ENCODE measurements at regions not wholly inside any gene's neighbourhood (a gene's known extent, or its start where the extent isn't known, plus 50 kb on each side); places are given as distances from the start of the nearest gene placed in this dataset.

- Histone ChIP-seq H3K36me3 (ENCODE audit: insufficient read depth, low read length) (no peaks in the 10 kb centered on the region), H3K27me3 (ENCODE audit: insufficient read depth, low read length) (no peaks in the 10 kb centered on the region), H4K20me1 (ENCODE audit: insufficient read depth, low read length) (no peaks in the 10 kb centered on the region), H3K9ac (ENCODE audit: low read length) (no peak overlapping the region), H3K4me1 (ENCODE audit: insufficient read depth, low read length, severe bottlenecking) (no peaks in the 10 kb centered on the region), H3K9me2 (ENCODE audit: low read depth, low read length) (no peaks in the 10 kb centered on the region), H3F3A (ENCODE audit: insufficient read depth, low read length) (no peaks in the 10 kb centered on the region), H3K4me3 (ENCODE audit: low read depth, low read length, poor library complexity, severe bottlenecking) (no peak overlapping the region), H2AFZ (ENCODE audit: low read length) (no peak overlapping the region), H3K9me3 (ENCODE audit: low read length) (no peaks in the 10 kb centered on the region), H3K4me2 (ENCODE audit: low read length) (no peak overlapping the region), H3K27ac (ENCODE audit: low read depth, low read length, poor library complexity, severe bottlenecking) (no peak overlapping the region), H3K79me2 (ENCODE audit: insufficient read depth, low read length) (no peaks in the 10 kb centered on the region)
- TF ChIP-seq EZH2 (IDR thresholded peaks at IDR 0.05; ENCODE audit: borderline replicate concordance, low read length), result no peak
- TF ChIP-seq CTCF (IDR thresholded peaks at IDR 0.05; ENCODE audit: low read length), result no peak
Observed at GRCh38 chr3:144777906-144778305, 806.3 kb downstream of the DIPK2A start.

- H3K9me3 ChIP-seq (ENCODE audit: low read length), result no peaks in the 10 kb centered on the region
- no peak overlapping the region for H3K4me2 ChIP-seq (ENCODE audit: low read length)
- no peaks in the 10 kb centered on the region for H3F3A ChIP-seq (ENCODE audit: insufficient read depth, low read length)
- no peak overlapping the region for H3K9ac ChIP-seq (ENCODE audit: low read length)
- H3K4me1 ChIP-seq (ENCODE audit: insufficient read depth, low read length, severe bottlenecking), result no peaks in the 10 kb centered on the region
- no peaks in the 10 kb centered on the region for H3K9me2 ChIP-seq (ENCODE audit: low read depth, low read length)
- H3K27ac ChIP-seq (ENCODE audit: low read depth, low read length, poor library complexity, severe bottlenecking), result no peak overlapping the region
- H4K20me1 ChIP-seq (ENCODE audit: insufficient read depth, low read length), result no peaks in the 10 kb centered on the region
- no peaks in the 10 kb centered on the region for H3K27me3 ChIP-seq (ENCODE audit: insufficient read depth, low read length)
- H3K4me3 ChIP-seq (ENCODE audit: low read depth, low read length, poor library complexity, severe bottlenecking), result no peak overlapping the region
- no peak for TF ChIP-seq EZH2 (IDR thresholded peaks at IDR 0.05; ENCODE audit: borderline replicate concordance, low read length)
- no peak overlapping the region for H2AFZ ChIP-seq (ENCODE audit: low read length)
- no peaks in the 10 kb centered on the region for H3K36me3 ChIP-seq (ENCODE audit: insufficient read depth, low read length)
- no peaks in the 10 kb centered on the region for H3K79me2 ChIP-seq (ENCODE audit: insufficient read depth, low read length)
Observed at GRCh38 chr3:144791034-144791433, 819.4 kb downstream of the DIPK2A start.

- H3K36me3 ChIP-seq (ENCODE audit: insufficient read depth, low read length), result no peaks in the 10 kb centered on the region
- no peak overlapping the region for H3K4me2 ChIP-seq (ENCODE audit: low read length)
- H3K9me3 ChIP-seq (ENCODE audit: low read length), result no peaks in the 10 kb centered on the region
- H3K79me2 ChIP-seq (ENCODE audit: insufficient read depth, low read length), result no peaks in the 10 kb centered on the region
- no peak overlapping the region for H3K4me3 ChIP-seq (ENCODE audit: low read depth, low read length, poor library complexity, severe bottlenecking)
- no peaks in the 10 kb centered on the region for H3K27me3 ChIP-seq (ENCODE audit: insufficient read depth, low read length)
- no peak overlapping the region for H3K27ac ChIP-seq (ENCODE audit: low read depth, low read length, poor library complexity, severe bottlenecking)
- no peaks in the 10 kb centered on the region for H3F3A ChIP-seq (ENCODE audit: insufficient read depth, low read length)
- no peaks in the 10 kb centered on the region for H4K20me1 ChIP-seq (ENCODE audit: insufficient read depth, low read length)
- H2AFZ ChIP-seq (ENCODE audit: low read length), result no peak overlapping the region
- H3K9ac ChIP-seq (ENCODE audit: low read length), result no peak overlapping the region
- no peaks in the 10 kb centered on the region for H3K4me1 ChIP-seq (ENCODE audit: insufficient read depth, low read length, severe bottlenecking)
- TF ChIP-seq CTCF (IDR thresholded peaks at IDR 0.05; ENCODE audit: low read length) (no peak), EZH2 (IDR thresholded peaks at IDR 0.05; ENCODE audit: borderline replicate concordance, low read length) (no peak)
- no peaks in the 10 kb centered on the region for H3K9me2 ChIP-seq (ENCODE audit: low read depth, low read length)
Observed at GRCh38 chr3:144801890-144802289, 830.3 kb downstream of the DIPK2A start.

GRCh38 chr3:144809380-144809779, 837.8 kb downstream of the DIPK2A start:
- Histone ChIP-seq H3K79me2 (ENCODE audit: insufficient read depth, low read length) (no peaks in the 10 kb centered on the region), H3K9me3 (ENCODE audit: low read length) (no peaks in the 10 kb centered on the region), H3K4me1 (ENCODE audit: insufficient read depth, low read length, severe bottlenecking) (no peaks in the 10 kb centered on the region), H4K20me1 (ENCODE audit: insufficient read depth, low read length) (no peaks in the 10 kb centered on the region), H3K9me2 (ENCODE audit: low read depth, low read length) (no peaks in the 10 kb centered on the region), H2AFZ (ENCODE audit: low read length) (no peak overlapping the region), H3K27ac (ENCODE audit: low read depth, low read length, poor library complexity, severe bottlenecking) (no peak overlapping the region), H3K9ac (ENCODE audit: low read length) (no peak overlapping the region), H3K36me3 (ENCODE audit: insufficient read depth, low read length) (no peaks in the 10 kb centered on the region), H3F3A (ENCODE audit: insufficient read depth, low read length) (no peaks in the 10 kb centered on the region), H3K4me2 (ENCODE audit: low read length) (no peak overlapping the region), H3K27me3 (ENCODE audit: insufficient read depth, low read length) (no peaks in the 10 kb centered on the region), H3K4me3 (ENCODE audit: low read depth, low read length, poor library complexity, severe bottlenecking) (no peak overlapping the region)
- TF ChIP-seq CTCF (IDR thresholded peaks at IDR 0.05; ENCODE audit: low read length) (no peak), EZH2 (IDR thresholded peaks at IDR 0.05; ENCODE audit: borderline replicate concordance, low read length) (no peak)
